Fibroblast of lung (primary cell): ENCODE measurements at regions not wholly inside any gene's neighbourhood (a gene's known extent, or its start where the extent isn't known, plus 50 kb on each side); places are given as distances from the start of the nearest gene placed in this dataset.

Experiments
- DNase-seq, 2 donors: peaks; one replicate each; pipeline versions ENCODE4 v3.0.0 to v3.0.0-alpha.2; 2010; ENCODE audit warnings: low read depth in 2 of 2
- H2AFZ ChIP-seq: 2 replicates; pipeline ENCODE4 v1.5.1; 2012; ENCODE audit warnings: low read length, control low read depth, inconsistent platforms
- H3K27ac ChIP-seq: 2 replicates; pipeline ENCODE4 v1.5.1; 2011; ENCODE audit warnings: low read length, control low read depth; ENCODE audit not compliant: insufficient read depth
- H3K27me3 ChIP-seq: 2 replicates; pipeline ENCODE4 v1.5.1; 2011; ENCODE audit warnings: mild to moderate bottlenecking, low read length; ENCODE audit not compliant: control insufficient read depth, insufficient read depth
- H3K36me3 ChIP-seq: 2 replicates; pipeline ENCODE4 v1.5.1; 2011; ENCODE audit warnings: low read length; ENCODE audit not compliant: control insufficient read depth, insufficient read depth
- H3K4me1 ChIP-seq: 2 replicates; pipeline ENCODE4 v1.5.1; 2011; ENCODE audit warnings: low read length; ENCODE audit not compliant: control insufficient read depth, insufficient read depth; ENCODE audit errors: extremely low read depth
- H3K4me2 ChIP-seq: 2 replicates; pipeline ENCODE4 v1.5.1; 2011; ENCODE audit warnings: low read length, control low read depth; ENCODE audit not compliant: insufficient read depth; ENCODE audit errors: extremely low read depth
- H3K4me3 ChIP-seq, 4 experiments: fragments of 200-600 bp in 1 of 4; sonication (generic) in 1 of 4; replicated peaks in 1 of 4; 2 replicates each; pipeline ENCODE4 v1.5.1; 2011 to 2016; ENCODE audit warnings: low read length in 4 of 4, low read depth in 3 of 4, mild to moderate bottlenecking in 3 of 4, control low read depth in 2 of 4, inconsistent platforms in 1 of 4, mixed read lengths in 1 of 4; ENCODE audit not compliant: insufficient read depth in 1 of 4; ENCODE audit errors: control extremely low read depth in 1 of 4
- H3K79me2 ChIP-seq: 2 replicates; pipeline ENCODE4 v1.5.1; 2012; ENCODE audit warnings: mild to moderate bottlenecking, low read length, inconsistent platforms; ENCODE audit not compliant: control insufficient read depth, insufficient read depth
- H3K9ac ChIP-seq: 2 replicates; pipeline ENCODE4 v1.5.1; 2011; ENCODE audit warnings: mild to moderate bottlenecking, low read length, control low read depth; ENCODE audit not compliant: insufficient read depth
- H3K9me3 ChIP-seq: 2 replicates; pipeline ENCODE4 v1.5.1; 2012; ENCODE audit warnings: low read depth, low read length; ENCODE audit not compliant: control insufficient read depth, insufficient read depth
- H4K20me1 ChIP-seq: 2 replicates; pipeline ENCODE4 v1.5.1; 2011; ENCODE audit warnings: low read length; ENCODE audit not compliant: control insufficient read depth, insufficient read depth; ENCODE audit errors: extremely low read depth
- CTCF ChIP-seq, 2 donors: IDR thresholded peaks in 1 of 2; conservative IDR thresholded peaks in 1 of 2; 1 replicate in 1 of 2; 2 replicates in 1 of 2; pipeline ENCODE4 v1.5.1; 2011 to 2012; ENCODE audit warnings: low read length in 2 of 2, control low read depth in 1 of 2, inconsistent platforms in 1 of 2, low read depth in 1 of 2, mild to moderate bottlenecking in 1 of 2
- EZH2 ChIP-seq: IDR thresholded peaks from 2 replicates; pipeline ENCODE4 v1.5.1; 2012; ENCODE audit warnings: low read length, control low read depth, mild to moderate bottlenecking; ENCODE audit errors: missing control alignments

DNA sequence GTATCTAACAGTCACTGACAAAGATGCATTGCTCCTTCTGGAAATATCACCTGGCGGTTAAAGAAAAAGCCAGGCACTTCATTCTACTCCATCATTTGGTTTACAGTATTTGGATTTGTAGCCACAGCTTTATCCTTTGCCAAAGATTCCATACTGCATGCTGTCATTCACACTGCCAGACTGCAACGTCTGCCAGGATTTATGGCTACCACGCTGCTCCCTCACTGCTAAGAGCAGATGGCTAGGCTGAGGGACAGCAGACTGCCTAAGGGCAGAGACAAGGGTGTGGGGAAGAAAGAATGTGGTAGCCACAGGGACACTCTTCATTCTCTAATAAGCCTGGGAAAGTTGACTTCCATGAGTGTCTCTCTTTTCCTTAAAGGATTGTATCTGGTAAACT lies 1047.0 kb downstream of the TUSC7 start:
- DNase-seq, result peak in 1 of 2 donors; percentile 40
- Histone ChIP-seq H4K20me1 (no peaks in the 10 kb centered on the region), H3K79me2 (no peaks in the 10 kb centered on the region), H3K4me3 (no peak overlapping the region), H2AFZ (no peak overlapping the region), H3K9ac (no peak overlapping the region), H3K36me3 (no peaks in the 10 kb centered on the region), H3K4me1 (no peaks in the 10 kb centered on the region), H3K27ac (no peak overlapping the region), H3K27me3 (no peaks in the 10 kb centered on the region), H3K4me2 (no peak overlapping the region), H3K9me3 (no peaks in the 10 kb centered on the region)
- TF ChIP-seq EZH2 (no peak), CTCF (conservative IDR thresholded peaks at IDR 0.05 in 1 of 2, IDR thresholded peaks at IDR 0.05 in 1 of 2; ENCODE audit: low read depth in 1 of 2, low read length in 2 of 2) (no peak)

GRCh38 chr3:117761703-117762620 lies 1052.4 kb downstream of the TUSC7 start:
- TF ChIP-seq EZH2 (no peak), CTCF (conservative IDR thresholded peaks at IDR 0.05 in 1 of 2, IDR thresholded peaks at IDR 0.05 in 1 of 2; ENCODE audit: low read depth in 1 of 2, low read length in 2 of 2) (no peak)
- H3K79me2 ChIP-seq, result no peaks in the 10 kb centered on the region
- no peaks in the 10 kb centered on the region for H3K9me3 ChIP-seq
- H3K36me3 ChIP-seq, result no peaks in the 10 kb centered on the region
- H3K4me3 ChIP-seq, result no peak overlapping the region
- no peaks in the 10 kb centered on the region for H3K27me3 ChIP-seq
- DNase-seq, result peak in 1 of 2 donors; percentile 10
- no peak overlapping the region for H3K9ac ChIP-seq
- no peak overlapping the region for H3K27ac ChIP-seq
- no peak overlapping the region for H2AFZ ChIP-seq
- H3K4me1 ChIP-seq, result no peaks in the 10 kb centered on the region
- H3K4me2 ChIP-seq, result no peak overlapping the region
- no peaks in the 10 kb centered on the region for H4K20me1 ChIP-seq

GRCh38 chr3:117762621-117763037 lies 1053.0 kb downstream of the TUSC7 start:
- H3K79me2 ChIP-seq, result no peaks in the 10 kb centered on the region
- H2AFZ ChIP-seq, result no peak overlapping the region
- no peaks in the 10 kb centered on the region for H3K27me3 ChIP-seq
- DNase-seq, result no peak
- no peak overlapping the region for H3K9ac ChIP-seq
- H3K4me2 ChIP-seq, result no peak overlapping the region
- TF ChIP-seq CTCF (conservative IDR thresholded peaks at IDR 0.05 in 1 of 2, IDR thresholded peaks at IDR 0.05 in 1 of 2; ENCODE audit: low read depth in 1 of 2, low read length in 2 of 2) (no peak), EZH2 (no peak)
- no peak overlapping the region for H3K27ac ChIP-seq
- no peak overlapping the region for H3K4me3 ChIP-seq
- H3K36me3 ChIP-seq, result no peaks in the 10 kb centered on the region
- no peaks in the 10 kb centered on the region for H3K4me1 ChIP-seq
- no peaks in the 10 kb centered on the region for H4K20me1 ChIP-seq
- H3K9me3 ChIP-seq, result no peaks in the 10 kb centered on the region
